Panc1 (cell line): ENCODE measurements at regions not wholly inside any gene's neighbourhood (a gene's known extent, or its start where the extent isn't known, plus 50 kb on each side); places are given as distances from the start of the nearest gene placed in this dataset.

Source experiments
- CTCF ChIP-seq: fragments of 450-650 bp; IDR thresholded peaks from 2 replicates; pipeline ENCODE4 v1.5.1; 2017; ENCODE audit warnings: mild to moderate bottlenecking
- POLR2AphosphoS5 ChIP-seq: IDR thresholded peaks from 2 replicates; pipeline ENCODE4 v1.6.1; 2012; ENCODE audit warnings: mild to moderate bottlenecking, low read depth, low read length, moderate library complexity
- SIN3A ChIP-seq: IDR thresholded peaks from 2 replicates; pipeline ENCODE4 v1.6.1; 2012; ENCODE audit warnings: low read depth, mild to moderate bottlenecking, low read length, moderate library complexity, borderline replicate concordance; ENCODE audit not compliant: insufficient read depth
- TF ChIP-seq, protein P1 (sequence below), 2 experiments: IDR thresholded peaks; 2 replicates each; pipeline ENCODE4 v1.6.1; 2011 to 2012; ENCODE audit warnings: low read depth in 2 of 2, control low read depth in 1 of 2, low read length in 1 of 2, mild to moderate bottlenecking in 1 of 2, moderate library complexity in 1 of 2; ENCODE audit not compliant: insufficient read depth in 1 of 2

DNA sequence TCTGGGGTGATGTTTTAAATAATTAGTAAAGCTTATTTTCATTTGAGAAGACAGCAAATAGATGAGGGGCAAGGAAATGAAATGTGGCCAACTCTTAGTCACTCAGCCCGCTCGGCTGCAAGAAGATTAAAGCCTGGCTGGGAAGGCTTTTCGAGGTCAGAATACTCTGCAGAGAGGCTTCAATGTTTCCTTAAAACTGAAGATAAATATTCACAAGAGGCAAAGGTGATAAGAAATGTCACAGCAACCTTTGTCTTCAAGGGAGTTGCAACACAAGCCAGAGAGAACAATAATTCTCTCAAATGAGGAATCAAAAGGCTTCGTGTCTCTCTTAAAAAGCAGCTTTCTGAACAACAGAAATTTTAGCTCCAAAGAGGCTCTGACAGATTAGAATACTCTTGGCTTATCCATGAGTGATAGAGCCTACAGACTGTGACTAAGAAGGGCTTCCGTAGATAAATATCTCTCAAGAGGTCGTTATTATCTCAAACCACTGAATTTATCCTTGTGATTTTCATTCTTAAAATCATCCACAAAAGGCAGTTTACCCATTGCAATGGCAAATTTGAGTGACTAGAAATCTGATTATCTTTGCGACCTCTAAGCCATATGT lies 92.5 kb downstream of the KLF6 start:
- TF ChIP-seq CTCF (no peak), SIN3A (no peak), POLR2AphosphoS5 (no peak)
- TF ChIP-seq, protein P1, sequence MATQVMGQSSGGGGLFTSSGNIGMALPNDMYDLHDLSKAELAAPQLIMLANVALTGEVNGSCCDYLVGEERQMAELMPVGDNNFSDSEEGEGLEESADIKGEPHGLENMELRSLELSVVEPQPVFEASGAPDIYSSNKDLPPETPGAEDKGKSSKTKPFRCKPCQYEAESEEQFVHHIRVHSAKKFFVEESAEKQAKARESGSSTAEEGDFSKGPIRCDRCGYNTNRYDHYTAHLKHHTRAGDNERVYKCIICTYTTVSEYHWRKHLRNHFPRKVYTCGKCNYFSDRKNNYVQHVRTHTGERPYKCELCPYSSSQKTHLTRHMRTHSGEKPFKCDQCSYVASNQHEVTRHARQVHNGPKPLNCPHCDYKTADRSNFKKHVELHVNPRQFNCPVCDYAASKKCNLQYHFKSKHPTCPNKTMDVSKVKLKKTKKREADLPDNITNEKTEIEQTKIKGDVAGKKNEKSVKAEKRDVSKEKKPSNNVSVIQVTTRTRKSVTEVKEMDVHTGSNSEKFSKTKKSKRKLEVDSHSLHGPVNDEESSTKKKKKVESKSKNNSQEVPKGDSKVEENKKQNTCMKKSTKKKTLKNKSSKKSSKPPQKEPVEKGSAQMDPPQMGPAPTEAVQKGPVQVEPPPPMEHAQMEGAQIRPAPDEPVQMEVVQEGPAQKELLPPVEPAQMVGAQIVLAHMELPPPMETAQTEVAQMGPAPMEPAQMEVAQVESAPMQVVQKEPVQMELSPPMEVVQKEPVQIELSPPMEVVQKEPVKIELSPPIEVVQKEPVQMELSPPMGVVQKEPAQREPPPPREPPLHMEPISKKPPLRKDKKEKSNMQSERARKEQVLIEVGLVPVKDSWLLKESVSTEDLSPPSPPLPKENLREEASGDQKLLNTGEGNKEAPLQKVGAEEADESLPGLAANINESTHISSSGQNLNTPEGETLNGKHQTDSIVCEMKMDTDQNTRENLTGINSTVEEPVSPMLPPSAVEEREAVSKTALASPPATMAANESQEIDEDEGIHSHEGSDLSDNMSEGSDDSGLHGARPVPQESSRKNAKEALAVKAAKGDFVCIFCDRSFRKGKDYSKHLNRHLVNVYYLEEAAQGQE (IDR thresholded peaks at IDR 0.05; ENCODE audit: insufficient read depth in 1 of 2, low read depth in 2 of 2, low read length in 1 of 2), result no peak
